OCI-LY7 (cell line): ENCODE measurements at regions not wholly inside any gene's neighbourhood (a gene's known extent, or its start where the extent isn't known, plus 50 kb on each side); places are given as distances from the start of the nearest gene placed in this dataset.

Source experiments
- BruUV-seq: library from RNA; stranded (reverse); fragments of 400-500 nt; replicated peaks from 2 replicates; lab custom pipeline; 2021; lab: Mats Ljungman, UMichigan
- CTCF ChIA-PET: fragments of 300-600 bp; sonication (Branson Sonifier 250); formaldehyde crosslinking; loops from one replicate; lab custom pipeline; 2022; ENCODE audit warnings: antibody characterized with exemption; ENCODE audit not compliant: unreplicated experiment; lab: Charles Lee
- POLR2A ChIA-PET: fragments of 300-600 bp; sonication (Branson Sonifier 250); formaldehyde crosslinking; loops from one replicate; lab custom pipeline; 2022; ENCODE audit warnings: antibody characterized with exemption; lab: Charles Lee
- DNase-seq: peaks from one replicate; pipeline ENCODE4 v3.0.0-alpha.2; 2015; ENCODE audit warnings: low spot score
- H2AFZ ChIP-seq: fragments of 200-600 bp; sonication (generic), shearing (Covaris generic); 2 replicates; pipeline ENCODE4 v1.6.1; 2014; ENCODE audit warnings: mild to moderate bottlenecking, antibody characterized with exemption, low read length, moderate library complexity
- H3K27ac ChIP-seq: fragments of 200-600 bp; sonication (generic); 2 replicates; pipeline ENCODE4 v1.5.1; 2014; ENCODE audit warnings: mixed run types, low read depth, mild to moderate bottlenecking, moderate library complexity, low read length, inconsistent platforms; ENCODE audit not compliant: poor library complexity, severe bottlenecking
- H3K36me3 ChIP-seq: fragments of 200-600 bp; sonication (generic); 2 replicates; pipeline ENCODE4 v1.6.1; 2014; ENCODE audit warnings: mild to moderate bottlenecking, antibody characterized with exemption, low read length, moderate library complexity, mixed read lengths; ENCODE audit not compliant: insufficient read depth
- H3K4me1 ChIP-seq: fragments of 200-600 bp; sonication (generic); 2 replicates; pipeline ENCODE4 v1.5.1; 2014; ENCODE audit warnings: mild to moderate bottlenecking, low read length; ENCODE audit not compliant: insufficient read depth, poor library complexity, severe bottlenecking
- H3K4me2 ChIP-seq: fragments of 200-600 bp; sonication (generic); 2 replicates; pipeline ENCODE4 v1.6.1; 2014; ENCODE audit warnings: mild to moderate bottlenecking, low read length
- H3K4me3 ChIP-seq: fragments of 200-600 bp; sonication (generic); 2 replicates; pipeline ENCODE4 v1.5.1; 2014; ENCODE audit warnings: mild to moderate bottlenecking, low read depth, low read length; ENCODE audit not compliant: poor library complexity, severe bottlenecking
- H3K79me2 ChIP-seq: fragments of 200-600 bp; sonication (generic); 2 replicates; pipeline ENCODE4 v1.6.1; 2016; ENCODE audit warnings: low read depth, mild to moderate bottlenecking, low read length, moderate library complexity, mixed read lengths; ENCODE audit not compliant: insufficient read depth
- H3K9me2 ChIP-seq: fragments of 200-600 bp; sonication (generic); 2 replicates; pipeline ENCODE4 v1.6.1; 2016; ENCODE audit warnings: mild to moderate bottlenecking, low read length, mixed read lengths; ENCODE audit not compliant: insufficient read depth
- H3K9me3 ChIP-seq: fragments of 200-600 bp; sonication (generic); 2 replicates; pipeline ENCODE4 v1.6.1; 2014; ENCODE audit warnings: mild to moderate bottlenecking, mixed run types, low read length, mixed read lengths
- H4K20me1 ChIP-seq: fragments of 200-600 bp; sonication (generic); 2 replicates; pipeline ENCODE4 v1.6.1; 2014; ENCODE audit warnings: mild to moderate bottlenecking, antibody characterized with exemption, low read length, moderate library complexity, mixed read lengths; ENCODE audit not compliant: insufficient read depth
- EZH2phosphoT487 ChIP-seq: fragments of 200-600 bp; sonication (generic); IDR thresholded peaks from 2 replicates; pipeline ENCODE4 v1.6.1; 2018; ENCODE audit warnings: low read depth, borderline replicate concordance, mild to moderate bottlenecking, mixed run types, antibody characterized with exemption, low read length, moderate library complexity, mixed read lengths
- intact Hi-C: fragments of 100-400 bp; cut with micrococcal nuclease; formaldehyde crosslinking; loops from one replicate; pipeline ENCODE4 v1.10.0; 2022; ENCODE audit not compliant: unreplicated experiment
- TF ChIP-seq, protein P1 (sequence below): fragments of 200-600 bp; sonication (generic); conservative IDR thresholded peaks from 2 replicates; pipeline ENCODE4 v1.5.1; 2014; ENCODE audit warnings: mild to moderate bottlenecking, antibody characterized with exemption, low read length, moderate library complexity, mixed read lengths

GRCh38 chr14:44180975-44181374, 326.1 kb downstream of the FSCB start:
- H2AFZ ChIP-seq = no peak overlapping the region
- intact Hi-C loops = no loop called here
- H3K79me2 ChIP-seq = no peaks in the 10 kb centered on the region
- H3K4me2 ChIP-seq = no peak overlapping the region
- no peak overlapping the region for H3K4me3 ChIP-seq
- TF ChIP-seq EZH2phosphoT487 = no peak
- TF ChIP-seq, protein P1, sequence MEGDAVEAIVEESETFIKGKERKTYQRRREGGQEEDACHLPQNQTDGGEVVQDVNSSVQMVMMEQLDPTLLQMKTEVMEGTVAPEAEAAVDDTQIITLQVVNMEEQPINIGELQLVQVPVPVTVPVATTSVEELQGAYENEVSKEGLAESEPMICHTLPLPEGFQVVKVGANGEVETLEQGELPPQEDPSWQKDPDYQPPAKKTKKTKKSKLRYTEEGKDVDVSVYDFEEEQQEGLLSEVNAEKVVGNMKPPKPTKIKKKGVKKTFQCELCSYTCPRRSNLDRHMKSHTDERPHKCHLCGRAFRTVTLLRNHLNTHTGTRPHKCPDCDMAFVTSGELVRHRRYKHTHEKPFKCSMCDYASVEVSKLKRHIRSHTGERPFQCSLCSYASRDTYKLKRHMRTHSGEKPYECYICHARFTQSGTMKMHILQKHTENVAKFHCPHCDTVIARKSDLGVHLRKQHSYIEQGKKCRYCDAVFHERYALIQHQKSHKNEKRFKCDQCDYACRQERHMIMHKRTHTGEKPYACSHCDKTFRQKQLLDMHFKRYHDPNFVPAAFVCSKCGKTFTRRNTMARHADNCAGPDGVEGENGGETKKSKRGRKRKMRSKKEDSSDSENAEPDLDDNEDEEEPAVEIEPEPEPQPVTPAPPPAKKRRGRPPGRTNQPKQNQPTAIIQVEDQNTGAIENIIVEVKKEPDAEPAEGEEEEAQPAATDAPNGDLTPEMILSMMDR = no peak
- peaks cover 20% of the 10 kb centered on the region; the same call in 1 of the 2 replicates for H3K9me3 ChIP-seq
- no peaks in the 10 kb centered on the region for H4K20me1 ChIP-seq
- no peaks in the 10 kb centered on the region for H3K4me1 ChIP-seq
- ChIA-PET POLR2A (no interaction called here), CTCF (no interaction called here)
- H3K9me2 ChIP-seq = no peaks in the 10 kb centered on the region
- no TSS peak for BruUV-seq
- DNase-seq = no peak
- no peaks in the 10 kb centered on the region for H3K36me3 ChIP-seq
- no peak overlapping the region for H3K27ac ChIP-seq

GRCh38 chr14:44170556-44170955, 336.5 kb downstream of the FSCB start:
- ChIA-PET CTCF (no interaction called here), POLR2A (interaction anchor here (0.6 to 0.7 kb wide), 2 partner anchors 682 to 1232 kb away, joined by 3 read pairs; no protein-coding TSS in a partner anchor)
- Histone ChIP-seq H4K20me1 (no peaks in the 10 kb centered on the region), H3K27ac (no peak overlapping the region), H3K79me2 (no peaks in the 10 kb centered on the region), H3K4me2 (no peak overlapping the region), H3K9me2 (no peaks in the 10 kb centered on the region), H3K36me3 (no peaks in the 10 kb centered on the region), H3K4me1 (no peaks in the 10 kb centered on the region), H3K4me3 (no peak overlapping the region), H2AFZ (no peak overlapping the region), H3K9me3 (no peaks in the 10 kb centered on the region)
- intact Hi-C loops = no loop called here
- no TSS peak for BruUV-seq
- DNase-seq = no peak
- no peak for TF ChIP-seq EZH2phosphoT487
- TF ChIP-seq, protein P1 = no peak

DNA sequence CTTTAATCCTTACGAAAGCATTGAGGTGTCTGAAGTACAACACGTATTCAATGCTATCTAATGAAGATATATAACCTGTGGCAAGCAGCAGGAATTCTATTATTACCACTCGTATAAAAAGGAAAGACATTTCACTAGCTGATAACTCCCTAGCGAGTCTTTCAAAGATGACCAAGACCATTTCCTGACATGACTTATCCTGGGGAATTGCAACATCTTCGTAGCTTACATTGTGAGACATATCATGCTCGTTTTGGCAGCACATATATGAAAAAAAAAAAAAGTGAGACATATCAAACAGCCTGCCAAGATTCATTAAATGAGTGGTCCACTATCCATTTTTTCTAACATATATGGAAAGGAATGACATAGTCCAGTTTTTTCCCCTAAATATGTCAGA, 337.0 kb downstream of the FSCB start:
- Histone ChIP-seq H3K79me2 (no peaks in the 10 kb centered on the region), H4K20me1 (no peaks in the 10 kb centered on the region), H3K4me1 (no peaks in the 10 kb centered on the region), H3K9me3 (no peaks in the 10 kb centered on the region), H3K36me3 (no peaks in the 10 kb centered on the region), H3K4me2 (no peak overlapping the region), H2AFZ (no peak overlapping the region), H3K4me3 (no peak overlapping the region), H3K27ac (no peak overlapping the region), H3K9me2 (no peaks in the 10 kb centered on the region)
- CTCF ChIA-PET = no interaction called here
- DNase-seq = no peak
- intact Hi-C loops = no loop called here
- no TSS peak for BruUV-seq
- no peak for TF ChIP-seq EZH2phosphoT487
- TF ChIP-seq, protein P1 = no peak
- POLR2A ChIA-PET = no interaction called here
